ENCODE measurements at regions not wholly inside any gene's neighbourhood (a gene's known extent, or its start where the extent isn't known, plus 50 kb on each side); places are given as distances from the start of the nearest gene placed in this dataset.
A peak's percentile ranks its signal among the peaks of the same experiment; 100 is the strongest.

DNA sequence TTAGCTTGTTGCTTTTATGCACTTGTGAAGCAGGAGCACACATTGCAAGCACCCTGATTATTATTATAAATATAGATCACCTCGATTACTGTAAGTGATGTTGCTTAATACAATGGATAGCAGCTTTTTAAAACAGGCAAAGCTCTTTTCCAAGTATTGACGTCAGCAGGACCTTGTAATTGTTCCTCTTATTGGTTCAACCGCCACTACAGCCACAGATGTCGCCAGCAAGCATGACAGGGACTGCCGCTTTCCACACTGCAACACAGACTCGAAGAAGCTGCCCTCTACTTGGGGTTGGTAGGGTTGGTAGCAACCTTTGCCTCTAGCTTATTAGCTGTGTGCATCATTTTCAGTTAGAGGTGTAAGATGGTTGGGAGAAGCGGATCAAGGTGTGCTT, 167.6 kb downstream of the ZNF365 start:
- intact Hi-C loops (cut with DNase I): no loop called here
- Histone ChIP-seq H3K9me3 (no peaks in the 10 kb centered on the region), H3K4me3 (no peak overlapping the region), H3K4me1 (peaks cover 0 to 54% (median 0%) of the 10 kb centered on the region in 12 donors), H3K36me3 (no peaks in the 10 kb centered on the region), H3K27ac (peak overlapping the region in 2 of 12 donors; percentile 31 to 74), H3K27me3 (no peaks in the 10 kb centered on the region)
- no peak for TF ChIP-seq POLR2A (IDR thresholded peaks at IDR 0.05)
- TF ChIP-seq, protein P1, sequence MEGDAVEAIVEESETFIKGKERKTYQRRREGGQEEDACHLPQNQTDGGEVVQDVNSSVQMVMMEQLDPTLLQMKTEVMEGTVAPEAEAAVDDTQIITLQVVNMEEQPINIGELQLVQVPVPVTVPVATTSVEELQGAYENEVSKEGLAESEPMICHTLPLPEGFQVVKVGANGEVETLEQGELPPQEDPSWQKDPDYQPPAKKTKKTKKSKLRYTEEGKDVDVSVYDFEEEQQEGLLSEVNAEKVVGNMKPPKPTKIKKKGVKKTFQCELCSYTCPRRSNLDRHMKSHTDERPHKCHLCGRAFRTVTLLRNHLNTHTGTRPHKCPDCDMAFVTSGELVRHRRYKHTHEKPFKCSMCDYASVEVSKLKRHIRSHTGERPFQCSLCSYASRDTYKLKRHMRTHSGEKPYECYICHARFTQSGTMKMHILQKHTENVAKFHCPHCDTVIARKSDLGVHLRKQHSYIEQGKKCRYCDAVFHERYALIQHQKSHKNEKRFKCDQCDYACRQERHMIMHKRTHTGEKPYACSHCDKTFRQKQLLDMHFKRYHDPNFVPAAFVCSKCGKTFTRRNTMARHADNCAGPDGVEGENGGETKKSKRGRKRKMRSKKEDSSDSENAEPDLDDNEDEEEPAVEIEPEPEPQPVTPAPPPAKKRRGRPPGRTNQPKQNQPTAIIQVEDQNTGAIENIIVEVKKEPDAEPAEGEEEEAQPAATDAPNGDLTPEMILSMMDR (IDR thresholded peaks at IDR 0.05): no peak
- DNase-seq (peak in 4 of 5 donors; percentile 27 to 49 (median 34)), ATAC-seq (peak in 3 of 4 donors; percentile 14 to 61 (median 53))
- 69 to 71% (median 70%) methylated on average over 7 of the region's 7 CpGs for WGBS, 4 donors

GRCh38 chr10:62543571-62544355, 169.6 kb downstream of the ZNF365 start:
- no peaks in the 10 kb centered on the region for H3K36me3 ChIP-seq
- H3K27ac ChIP-seq: peak overlapping the region in 1 of 12 donors; percentile 83
- no peaks in the 10 kb centered on the region for H3K27me3 ChIP-seq
- H3K9me3 ChIP-seq: no peaks in the 10 kb centered on the region
- H3K4me1 ChIP-seq: peaks cover 0 to 55% (median 0%) of the 10 kb centered on the region in 12 donors
- 74 to 84% (median 81%) methylated on average over 9 of the region's 9 CpGs for WGBS, 4 donors
- ATAC-seq (no peak), DNase-seq (no peak)
- no peak overlapping the region for H3K4me3 ChIP-seq
- intact Hi-C loops (cut with DNase I): no loop called here
- no peak for TF ChIP-seq POLR2A (IDR thresholded peaks at IDR 0.05)
- TF ChIP-seq, protein P1 (IDR thresholded peaks at IDR 0.05): no peak

- Histone ChIP-seq H3K27ac (peak overlapping the region in 10 of 12 donors; percentile 1 to 83 (median 29)), H3K27me3 (peaks cover 0 to 2% (median 0%) of the 10 kb centered on the region in 9 donors), H3K9me3 (no peaks in the 10 kb centered on the region), H3K4me1 (peaks cover 0 to 46% (median 0%) of the 10 kb centered on the region in 12 donors), H3K4me3 (no peak overlapping the region), H3K36me3 (no peaks in the 10 kb centered on the region)
- 62 to 75% (median 69%) methylated on average over 5 of the region's 5 CpGs for WGBS, 4 donors
- TF ChIP-seq POLR2A (IDR thresholded peaks at IDR 0.05): no peak
- TF ChIP-seq, protein P1 (IDR thresholded peaks at IDR 0.05): no peak
- intact Hi-C loops (cut with DNase I): no loop called here
- ATAC-seq (peak; percentile 71 to 92 (median 87)), DNase-seq (peak in 3 of 5 donors; percentile 20 to 43 (median 41))
These were observed 171.2 kb downstream of the ZNF365 start for GRCh38 chr10:62545160-62546066.

DNA sequence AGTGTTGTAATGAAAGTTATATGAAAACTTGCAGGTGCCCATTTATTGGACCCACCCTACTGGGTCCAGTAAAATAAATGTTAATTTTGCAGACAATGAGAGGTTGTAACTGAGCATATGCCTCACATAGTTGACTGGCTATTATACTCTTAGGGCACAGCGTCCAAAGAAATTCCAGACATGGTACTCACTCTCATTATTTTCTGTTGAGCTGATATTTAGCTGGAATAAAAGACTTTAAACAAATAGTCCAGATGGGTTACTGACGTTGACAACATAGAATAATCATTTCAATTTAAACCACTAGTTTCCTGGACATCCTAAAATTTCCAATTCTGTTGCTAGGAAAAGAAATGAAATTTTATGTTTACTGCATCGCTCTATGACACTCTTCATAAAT, 174.5 kb downstream of the ZNF365 start:
- no peak overlapping the region for H3K4me3 ChIP-seq
- DNase-seq (no peak), ATAC-seq (no peak)
- 79 to 82% (median 80%) methylated on average over 3 of the region's 3 CpGs for WGBS, 4 donors
- H3K27ac ChIP-seq: no peak overlapping the region
- intact Hi-C loops (cut with DNase I): no loop called here
- H3K27me3 ChIP-seq: peaks cover 0 to 2% (median 0%) of the 10 kb centered on the region in 9 donors
- H3K9me3 ChIP-seq: no peaks in the 10 kb centered on the region
- no peak for TF ChIP-seq POLR2A (IDR thresholded peaks at IDR 0.05)
- TF ChIP-seq, protein P1 (IDR thresholded peaks at IDR 0.05): no peak
- H3K36me3 ChIP-seq: no peaks in the 10 kb centered on the region
- H3K4me1 ChIP-seq: peaks cover 0 to 30% (median 0%) of the 10 kb centered on the region in 12 donors

All from heart left ventricle (tissue), 16 donors.